ENCODE measurements at regions not wholly inside any gene's neighbourhood (a gene's known extent, or its start where the extent isn't known, plus 50 kb on each side); places are given as distances from the start of the nearest gene placed in this dataset.

DNA sequence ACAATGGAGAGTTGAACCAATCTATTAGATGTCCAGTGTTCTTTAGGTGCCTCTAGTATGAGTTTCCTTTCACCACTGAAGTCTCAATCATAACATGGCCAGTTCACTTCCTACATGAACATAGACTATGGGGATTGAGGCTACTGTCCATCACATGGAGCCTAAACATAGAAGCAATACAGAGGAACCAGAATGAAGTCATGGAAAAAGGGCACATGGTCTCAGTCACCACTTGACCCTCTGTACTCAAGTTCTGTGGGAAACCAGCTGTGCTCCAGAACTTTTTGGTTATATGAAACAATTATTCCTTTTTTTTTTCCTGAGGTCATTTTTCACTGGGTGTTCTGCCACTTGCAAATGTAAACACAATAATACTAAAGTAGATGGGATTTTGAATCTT lies 762.5 kb downstream of the CBLN4 start:
- TF ChIP-seq, protein P1, sequence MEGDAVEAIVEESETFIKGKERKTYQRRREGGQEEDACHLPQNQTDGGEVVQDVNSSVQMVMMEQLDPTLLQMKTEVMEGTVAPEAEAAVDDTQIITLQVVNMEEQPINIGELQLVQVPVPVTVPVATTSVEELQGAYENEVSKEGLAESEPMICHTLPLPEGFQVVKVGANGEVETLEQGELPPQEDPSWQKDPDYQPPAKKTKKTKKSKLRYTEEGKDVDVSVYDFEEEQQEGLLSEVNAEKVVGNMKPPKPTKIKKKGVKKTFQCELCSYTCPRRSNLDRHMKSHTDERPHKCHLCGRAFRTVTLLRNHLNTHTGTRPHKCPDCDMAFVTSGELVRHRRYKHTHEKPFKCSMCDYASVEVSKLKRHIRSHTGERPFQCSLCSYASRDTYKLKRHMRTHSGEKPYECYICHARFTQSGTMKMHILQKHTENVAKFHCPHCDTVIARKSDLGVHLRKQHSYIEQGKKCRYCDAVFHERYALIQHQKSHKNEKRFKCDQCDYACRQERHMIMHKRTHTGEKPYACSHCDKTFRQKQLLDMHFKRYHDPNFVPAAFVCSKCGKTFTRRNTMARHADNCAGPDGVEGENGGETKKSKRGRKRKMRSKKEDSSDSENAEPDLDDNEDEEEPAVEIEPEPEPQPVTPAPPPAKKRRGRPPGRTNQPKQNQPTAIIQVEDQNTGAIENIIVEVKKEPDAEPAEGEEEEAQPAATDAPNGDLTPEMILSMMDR (IDR thresholded peaks at IDR 0.05; ENCODE audit: low read depth, low read length): no peak
- no peak for TF ChIP-seq POLR2A (IDR thresholded peaks at IDR 0.05; ENCODE audit: extremely low read depth, insufficient read length)
